Neural crest cell (in vitro differentiated cells): ENCODE measurements at regions not wholly inside any gene's neighbourhood (a gene's known extent, or its start where the extent isn't known, plus 50 kb on each side); places are given as distances from the start of the nearest gene placed in this dataset.
"Not testable (repeated sequence)": the region's sequence is repeated elsewhere in the genome, so short reads cannot be mapped to it uniquely, and the experiment has no call there.

ENCODE experiments used
- DNase-seq: peaks from one replicate; pipeline ENCODE4 v3.0.0; 2021; ENCODE audit warnings: low read depth, mixed read lengths, low spot score
- H3K27ac Mint-ChIP-seq: one replicate; pipeline ENCODE4 v1.8.0; 2021; ENCODE audit warnings: mild to moderate bottlenecking, mixed read lengths; ENCODE audit not compliant: unreplicated experiment
- H3K27me3 Mint-ChIP-seq: 2 replicates; pipeline ENCODE4 v1.8.0; 2021; ENCODE audit warnings: low read depth, mild to moderate bottlenecking, mixed read lengths
- H3K36me3 Mint-ChIP-seq: 2 replicates; pipeline ENCODE4 v1.8.0; 2021; ENCODE audit warnings: low read depth, mild to moderate bottlenecking, mixed read lengths
- H3K4me1 Mint-ChIP-seq: 2 replicates; pipeline ENCODE4 v1.8.0; 2021; ENCODE audit warnings: mixed read lengths
- H3K4me3 Mint-ChIP-seq: one replicate; pipeline ENCODE4 v1.8.0; 2021; ENCODE audit warnings: mild to moderate bottlenecking, mixed read lengths
- H3K9me3 Mint-ChIP-seq: 2 replicates; pipeline ENCODE4 v1.8.0; 2021; ENCODE audit warnings: mixed read lengths
- CTCF ChIP-seq: fragments of 200-600 bp; sonication (generic); conservative IDR thresholded peaks from 2 replicates; pipeline ENCODE4 v1.5.0; 2021; ENCODE audit warnings: antibody characterized with exemption, mild to moderate bottlenecking

- Mint-ChIP-seq H3K4me1 (peaks cover 22% of the 10 kb centered on the region), H3K36me3 (no peaks in the 10 kb centered on the region), H3K27me3 (peaks cover 2% of the 10 kb centered on the region), H3K9me3 (no peaks in the 10 kb centered on the region), H3K4me3 (no peak overlapping the region), H3K27ac (no peak overlapping the region)
- no peak for DNase-seq
- no peak for TF ChIP-seq CTCF
These were observed 103.2 kb upstream of the EIF5 start for GRCh38 chr14:103230658-103231334.

GRCh38 chr14:103231376-103232019, 102.5 kb upstream of the EIF5 start:
- TF ChIP-seq CTCF, result no peak
- no peaks in the 10 kb centered on the region for H3K9me3 Mint-ChIP-seq
- H3K27me3 Mint-ChIP-seq, result no peaks in the 10 kb centered on the region
- no peak overlapping the region for H3K4me3 Mint-ChIP-seq
- DNase-seq, result no peak
- H3K4me1 Mint-ChIP-seq, result peaks cover 14% of the 10 kb centered on the region
- H3K27ac Mint-ChIP-seq, result no peak overlapping the region
- no peaks in the 10 kb centered on the region for H3K36me3 Mint-ChIP-seq

- Mint-ChIP-seq H3K27me3 (no peaks in the 10 kb centered on the region), H3K4me3 (no peak overlapping the region), H3K4me1 (peaks cover 14% of the 10 kb centered on the region), H3K9me3 (no peaks in the 10 kb centered on the region), H3K27ac (no peak overlapping the region), H3K36me3 (no peaks in the 10 kb centered on the region)
- TF ChIP-seq CTCF, result no peak
- no peak for DNase-seq
These were observed 101.8 kb upstream of the EIF5 start for GRCh38 chr14:103232031-103232808.

GRCh38 chr14:103232831-103233319, 101.2 kb upstream of the EIF5 start:
- Mint-ChIP-seq H3K9me3 (no peaks in the 10 kb centered on the region), H3K27ac (no peak overlapping the region), H3K4me1 (peaks cover 14% of the 10 kb centered on the region), H3K27me3 (no peaks in the 10 kb centered on the region), H3K36me3 (no peaks in the 10 kb centered on the region), H3K4me3 (no peak overlapping the region)
- DNase-seq, result no peak
- no peak for TF ChIP-seq CTCF

- TF ChIP-seq CTCF, result no peak
- Mint-ChIP-seq H3K27me3 (no peaks in the 10 kb centered on the region), H3K4me3 (no peak overlapping the region), H3K36me3 (peaks cover 4% of the 10 kb centered on the region), H3K27ac (no peak overlapping the region), H3K4me1 (peaks cover 14% of the 10 kb centered on the region), H3K9me3 (peaks cover 4% of the 10 kb centered on the region)
- DNase-seq, result no peak
These were observed 100.7 kb upstream of the EIF5 start for GRCh38 chr14:103233328-103233727.

GRCh38 chr14:103234826-103235225, 99.2 kb upstream of the EIF5 start:
- not testable (repeated sequence) for DNase-seq, H3K4me3 Mint-ChIP-seq, H3K27ac Mint-ChIP-seq, H3K36me3 Mint-ChIP-seq, H3K9me3 Mint-ChIP-seq, H3K27me3 Mint-ChIP-seq
- peaks cover 14% of the 10 kb centered on the region for H3K4me1 Mint-ChIP-seq

- not testable (repeated sequence) for DNase-seq, H3K9me3 Mint-ChIP-seq, H3K36me3 Mint-ChIP-seq, H3K27ac Mint-ChIP-seq, H3K4me3 Mint-ChIP-seq, H3K27me3 Mint-ChIP-seq
- H3K4me1 Mint-ChIP-seq, result peaks cover 14% of the 10 kb centered on the region
These were observed 98.5 kb upstream of the EIF5 start for GRCh38 chr14:103235506-103235905.
